ENCODE measurements at regions not wholly inside any gene's neighbourhood (a gene's known extent, or its start where the extent isn't known, plus 50 kb on each side); places are given as distances from the start of the nearest gene placed in this dataset.
"Not testable (repeated sequence)": the region's sequence is repeated elsewhere in the genome, so short reads cannot be mapped to it uniquely, and the experiment has no call there.

GRCh38 chrX:143935601-143936000 is 51.7 kb downstream of the UBE2NL start:
- Mint-ChIP-seq H3K4me1 (no peaks in the 10 kb centered on the region), H3K4me3 (no peak overlapping the region), H3K36me3 (no peaks in the 10 kb centered on the region), H3K27me3 (no peaks in the 10 kb centered on the region), H3K27ac (no peak overlapping the region), H3K9me3 (no peaks in the 10 kb centered on the region)
- DNase-seq: no peak
- no peak for ATAC-seq (replicated peaks)

GRCh38 chrX:143940119-143940518 is 56.2 kb downstream of the UBE2NL start:
- no peak overlapping the region for H3K27ac Mint-ChIP-seq
- no peaks in the 10 kb centered on the region for H3K36me3 Mint-ChIP-seq
- H3K9me3 Mint-ChIP-seq: peaks cover 0 to 1% of the 10 kb centered on the region in 2 donors
- DNase-seq (no peak), ATAC-seq (replicated peaks) (no peak)
- H3K4me3 Mint-ChIP-seq: no peak overlapping the region
- H3K27me3 Mint-ChIP-seq: no peaks in the 10 kb centered on the region
- H3K4me1 Mint-ChIP-seq: no peaks in the 10 kb centered on the region

GRCh38 chrX:143945171-143945570 is 61.3 kb downstream of the UBE2NL start:
- DNase-seq (no peak), ATAC-seq (replicated peaks) (no peak)
- Mint-ChIP-seq H3K4me1 (no peaks in the 10 kb centered on the region), H3K27me3 (no peaks in the 10 kb centered on the region), H3K27ac (no peak overlapping the region), H3K36me3 (no peaks in the 10 kb centered on the region), H3K4me3 (no peak overlapping the region), H3K9me3 (peaks cover 9 to 10% of the 10 kb centered on the region in 2 donors)

DNA sequence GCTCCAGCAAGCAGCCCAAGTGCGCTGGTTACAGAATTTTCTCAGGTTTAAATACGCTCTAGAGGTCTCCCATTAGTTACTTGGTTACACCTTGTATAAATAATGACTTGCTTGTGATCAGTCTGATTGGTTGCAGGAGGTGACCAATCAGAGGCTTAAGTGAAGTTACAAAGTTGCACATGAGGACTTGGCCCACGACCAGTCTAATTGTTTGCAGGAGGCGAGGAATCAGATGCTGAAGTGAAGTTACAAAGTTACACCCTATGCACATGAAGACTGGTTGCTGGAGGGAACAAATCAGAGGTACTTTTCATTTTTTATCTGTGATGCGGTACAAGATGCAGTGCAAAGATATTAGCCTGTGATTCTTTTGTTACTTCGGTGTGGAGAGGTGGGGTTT is 80.7 kb downstream of the UBE2NL start:
- H3K4me3 Mint-ChIP-seq: no peak overlapping the region
- no peaks in the 10 kb centered on the region for H3K4me1 Mint-ChIP-seq
- peaks cover 0 to 4% of the 10 kb centered on the region in 2 donors for H3K9me3 Mint-ChIP-seq
- no peaks in the 10 kb centered on the region for H3K27me3 Mint-ChIP-seq
- ATAC-seq (replicated peaks) (no peak), DNase-seq (no peak)
- no peak overlapping the region for H3K27ac Mint-ChIP-seq
- H3K36me3 Mint-ChIP-seq: no peaks in the 10 kb centered on the region

DNA sequence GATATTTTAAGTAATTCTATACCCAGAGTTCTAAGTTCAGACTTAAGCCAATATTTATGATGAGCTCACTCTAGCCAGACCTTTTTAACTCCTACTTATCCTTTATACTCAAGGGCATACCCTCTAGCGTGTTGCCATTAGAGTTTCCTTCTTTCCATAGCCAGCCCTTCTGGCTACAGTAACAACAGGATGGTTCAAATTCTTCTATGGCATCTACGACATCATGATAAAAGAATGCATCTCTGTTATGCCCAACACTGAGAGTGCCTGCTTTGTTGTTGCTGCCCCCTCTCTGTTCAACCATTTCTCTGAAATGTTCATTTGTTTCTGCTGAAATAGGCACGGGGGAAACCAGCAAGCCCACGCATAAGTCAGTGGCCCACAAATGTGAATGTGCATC is 104.5 kb downstream of the UBE2NL start:
- DNase-seq (no peak), ATAC-seq (replicated peaks) (no peak)
- peaks cover 3 to 5% of the 10 kb centered on the region in 2 donors for H3K9me3 Mint-ChIP-seq
- no peaks in the 10 kb centered on the region for H3K4me1 Mint-ChIP-seq
- no peaks in the 10 kb centered on the region for H3K27me3 Mint-ChIP-seq
- no peak overlapping the region for H3K4me3 Mint-ChIP-seq
- H3K36me3 Mint-ChIP-seq: no peaks in the 10 kb centered on the region
- no peak overlapping the region for H3K27ac Mint-ChIP-seq

GRCh38 chrX:143994206-143994605 is 110.3 kb downstream of the UBE2NL start:
- DNase-seq (no peak), ATAC-seq (replicated peaks) (no peak)

DNA sequence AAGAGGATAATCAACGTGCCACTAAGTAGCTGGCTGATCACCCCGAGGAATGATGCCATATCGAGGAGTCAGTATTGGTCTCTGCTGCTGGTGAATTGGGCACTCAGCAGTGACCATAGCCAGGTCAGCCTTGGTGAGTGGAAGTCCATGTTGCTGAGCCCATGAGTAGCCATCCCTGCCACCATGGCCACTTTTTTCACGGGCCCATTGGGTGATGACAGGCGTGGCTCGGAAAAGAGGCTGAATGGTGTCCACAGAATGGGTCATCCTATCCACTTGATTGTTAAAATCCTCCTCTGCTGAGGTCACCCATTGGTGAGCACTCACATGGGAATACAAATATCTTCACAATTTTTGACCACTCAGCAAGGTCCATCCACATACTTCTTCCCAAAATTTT is 114.4 kb downstream of the UBE2NL start:
- Mint-ChIP-seq H3K27me3 (no peaks in the 10 kb centered on the region), H3K36me3 (no peaks in the 10 kb centered on the region), H3K9me3 (peaks cover 4 to 5% of the 10 kb centered on the region in 2 donors), H3K4me3 (no peak overlapping the region), H3K27ac (no peak overlapping the region), H3K4me1 (no peaks in the 10 kb centered on the region)
- no peak for ATAC-seq (replicated peaks)
- DNase-seq: no peak

More at GRCh38 chrX:143994206-143994605, 110.3 kb downstream of the UBE2NL start:
- no peaks in the 10 kb centered on the region for H3K4me1 Mint-ChIP-seq
- H3K9me3 Mint-ChIP-seq: peaks cover 6 to 9% of the 10 kb centered on the region in 2 donors
- no peaks in the 10 kb centered on the region for H3K27me3 Mint-ChIP-seq
- no peak overlapping the region for H3K27ac Mint-ChIP-seq
- no peaks in the 10 kb centered on the region for H3K36me3 Mint-ChIP-seq
- no peak overlapping the region for H3K4me3 Mint-ChIP-seq

DNA sequence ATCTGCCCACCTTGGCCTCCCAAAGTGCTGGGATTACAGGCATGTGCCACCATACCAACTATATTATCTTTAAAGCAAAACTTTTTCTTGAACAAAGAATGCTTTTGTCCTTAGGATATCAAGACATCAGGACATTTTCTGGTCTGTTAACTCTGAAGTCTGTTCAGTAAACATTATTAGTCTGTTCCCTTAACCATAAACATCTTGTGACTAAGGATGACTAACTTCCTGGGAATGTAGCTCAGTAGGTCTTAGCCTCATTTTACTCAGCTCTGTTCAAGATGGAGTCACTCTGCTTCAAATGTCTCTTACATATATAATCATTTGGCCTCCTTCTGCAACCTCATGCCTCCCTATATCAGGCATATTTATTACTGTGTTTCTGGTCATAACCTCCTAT is 122.9 kb downstream of the UBE2NL start:
- no peak for DNase-seq

DNA sequence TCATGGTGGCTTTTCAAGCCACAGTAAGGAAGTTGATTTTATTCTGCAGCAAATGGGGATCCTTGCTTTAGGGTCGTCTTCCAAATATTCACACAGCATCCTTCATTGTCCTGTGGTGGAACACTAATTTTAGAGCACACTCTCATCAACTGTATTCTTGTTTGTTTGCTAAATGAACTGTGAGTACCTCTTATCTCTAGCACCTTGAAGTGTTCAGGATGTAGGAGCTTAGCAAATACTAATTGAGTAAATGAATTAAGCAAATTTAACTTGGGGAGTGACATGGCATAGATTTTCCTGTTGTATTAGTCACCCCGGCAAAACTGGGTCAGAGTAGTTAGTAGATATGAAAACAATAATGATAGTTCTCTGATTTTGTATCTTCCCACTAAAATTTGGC is 156.9 kb downstream of the UBE2NL start:
- Mint-ChIP-seq H3K36me3 (no peaks in the 10 kb centered on the region), H3K27me3 (no peaks in the 10 kb centered on the region), H3K4me1 (no peaks in the 10 kb centered on the region), H3K9me3 (peaks cover 3% of the 10 kb centered on the region in 2 donors), H3K4me3 (no peak overlapping the region), H3K27ac (no peak overlapping the region)
- DNase-seq (no peak), ATAC-seq (replicated peaks) (no peak)

More for the DNA sequence above, 122.9 kb downstream of the UBE2NL start:
- H3K27ac Mint-ChIP-seq: no peak overlapping the region
- no peaks in the 10 kb centered on the region for H3K36me3 Mint-ChIP-seq
- ATAC-seq (replicated peaks): no peak
- no peaks in the 10 kb centered on the region for H3K27me3 Mint-ChIP-seq
- H3K4me1 Mint-ChIP-seq: no peaks in the 10 kb centered on the region
- H3K4me3 Mint-ChIP-seq: no peak overlapping the region
- peaks cover 4 to 9% of the 10 kb centered on the region in 2 donors for H3K9me3 Mint-ChIP-seq

DNA sequence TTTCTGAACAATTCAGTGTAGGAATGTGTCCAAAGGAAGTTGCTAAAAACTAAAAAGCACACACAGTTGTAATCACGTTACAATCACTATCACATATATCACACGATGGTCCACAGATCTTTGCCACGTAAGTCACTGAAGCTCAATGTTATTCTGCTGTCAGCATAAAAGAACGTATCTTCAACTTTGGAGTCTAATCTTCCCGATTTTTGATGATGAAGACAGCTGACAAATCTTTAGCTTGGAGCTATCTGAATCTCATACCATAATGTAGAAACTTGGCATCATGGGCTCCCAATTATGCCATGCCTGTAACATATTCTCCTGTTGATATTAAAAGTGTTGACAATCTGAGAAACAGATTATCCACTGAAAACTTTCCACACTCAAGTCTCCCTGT is 158.4 kb downstream of the UBE2NL start:
- DNase-seq (no peak), ATAC-seq (replicated peaks) (no peak)
- Mint-ChIP-seq H3K4me1 (no peaks in the 10 kb centered on the region), H3K9me3 (peaks cover 2 to 3% of the 10 kb centered on the region in 2 donors), H3K27me3 (no peaks in the 10 kb centered on the region), H3K36me3 (no peaks in the 10 kb centered on the region), H3K4me3 (no peak overlapping the region), H3K27ac (no peak overlapping the region)

DNA sequence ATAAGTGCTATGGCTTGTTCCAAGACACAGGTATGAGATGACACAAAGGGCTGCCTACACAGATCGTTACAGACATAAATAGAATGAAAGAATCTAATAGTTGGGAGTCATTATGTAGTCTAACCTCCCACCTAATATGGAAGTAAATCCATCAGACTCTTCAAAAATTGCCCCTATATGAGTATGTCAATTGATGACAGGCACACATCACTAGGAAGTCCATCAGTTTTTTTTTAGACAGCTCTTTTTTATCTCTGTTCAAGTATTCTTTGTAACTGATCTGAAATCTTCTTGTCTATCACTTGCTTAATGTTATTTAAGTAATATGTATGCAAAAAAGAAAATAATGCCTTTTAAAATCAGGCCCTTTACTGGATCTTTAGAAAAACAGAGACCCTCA is 191.6 kb downstream of the UBE2NL start:
- no peaks in the 10 kb centered on the region for H3K4me1 Mint-ChIP-seq
- H3K36me3 Mint-ChIP-seq: no peaks in the 10 kb centered on the region
- DNase-seq (no peak), ATAC-seq (replicated peaks) (no peak)
- H3K27me3 Mint-ChIP-seq: no peaks in the 10 kb centered on the region
- no peak overlapping the region for H3K4me3 Mint-ChIP-seq
- peaks cover 0 to 2% of the 10 kb centered on the region in 2 donors for H3K9me3 Mint-ChIP-seq
- no peak overlapping the region for H3K27ac Mint-ChIP-seq

DNA sequence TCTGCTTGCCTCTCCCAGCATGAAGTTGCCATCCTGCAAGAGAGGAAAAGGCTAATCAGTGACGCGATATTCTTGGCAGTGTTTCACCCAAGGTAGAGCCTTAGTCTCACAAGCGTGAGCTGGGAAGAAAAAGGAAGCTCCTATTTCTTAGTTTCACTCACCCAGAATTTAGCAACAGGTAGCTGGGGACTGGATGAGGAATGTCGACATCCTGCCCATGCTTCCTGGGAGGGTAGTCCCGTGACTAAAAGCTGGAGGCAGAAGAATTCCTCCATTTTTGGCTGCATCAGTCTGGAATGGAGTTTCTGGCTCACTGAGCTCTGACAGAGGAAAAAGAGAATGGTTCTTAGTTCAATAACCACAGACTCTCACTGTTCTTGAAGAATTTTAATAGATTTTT is 198.4 kb downstream of the UBE2NL start:
- H3K36me3 Mint-ChIP-seq; H3K4me3 Mint-ChIP-seq; H3K9me3 Mint-ChIP-seq; H3K27ac Mint-ChIP-seq; H3K27me3 Mint-ChIP-seq; ATAC-seq (replicated peaks); H3K4me1 Mint-ChIP-seq; DNase-seq: not testable (repeated sequence)

- not testable (repeated sequence) for H3K36me3 Mint-ChIP-seq, H3K27ac Mint-ChIP-seq, H3K9me3 Mint-ChIP-seq, DNase-seq, H3K27me3 Mint-ChIP-seq, H3K4me1 Mint-ChIP-seq, H3K4me3 Mint-ChIP-seq
- peak; percentile 77 to 78 for ATAC-seq (replicated peaks)
Observed at GRCh38 chrX:144089674-144090073, 205.8 kb downstream of the UBE2NL start.

DNA sequence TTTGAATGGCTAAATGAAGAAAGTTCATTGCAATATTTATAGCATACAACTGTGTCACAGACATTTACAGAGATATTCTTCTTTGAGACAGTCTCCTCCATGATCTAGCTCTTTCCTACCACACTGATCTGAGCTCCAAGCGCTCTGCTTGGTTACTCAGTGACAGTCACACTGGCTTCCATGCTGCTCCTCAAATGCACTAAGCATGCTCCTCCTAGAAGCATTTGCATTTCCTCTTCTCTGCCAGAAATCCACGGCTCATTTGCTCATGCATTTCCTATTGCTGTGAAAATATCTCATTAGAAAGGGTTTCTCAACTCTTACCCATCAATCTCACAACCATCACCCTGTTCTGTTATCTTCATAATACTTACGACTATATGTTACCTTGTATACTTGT is 208.2 kb downstream of the UBE2NL start:
- not testable (repeated sequence) for H3K27me3 Mint-ChIP-seq, H3K4me3 Mint-ChIP-seq, H3K4me1 Mint-ChIP-seq, H3K36me3 Mint-ChIP-seq, H3K9me3 Mint-ChIP-seq, H3K27ac Mint-ChIP-seq, DNase-seq
- peak in 1 of 2 donors; percentile 16 for ATAC-seq (replicated peaks)

GRCh38 chrX:144119490-144119889 is 235.6 kb downstream of the UBE2NL start:
- H3K4me3 Mint-ChIP-seq; H3K27ac Mint-ChIP-seq; H3K36me3 Mint-ChIP-seq; ATAC-seq (replicated peaks); H3K9me3 Mint-ChIP-seq; H3K27me3 Mint-ChIP-seq; H3K4me1 Mint-ChIP-seq; DNase-seq: not testable (repeated sequence)

DNA sequence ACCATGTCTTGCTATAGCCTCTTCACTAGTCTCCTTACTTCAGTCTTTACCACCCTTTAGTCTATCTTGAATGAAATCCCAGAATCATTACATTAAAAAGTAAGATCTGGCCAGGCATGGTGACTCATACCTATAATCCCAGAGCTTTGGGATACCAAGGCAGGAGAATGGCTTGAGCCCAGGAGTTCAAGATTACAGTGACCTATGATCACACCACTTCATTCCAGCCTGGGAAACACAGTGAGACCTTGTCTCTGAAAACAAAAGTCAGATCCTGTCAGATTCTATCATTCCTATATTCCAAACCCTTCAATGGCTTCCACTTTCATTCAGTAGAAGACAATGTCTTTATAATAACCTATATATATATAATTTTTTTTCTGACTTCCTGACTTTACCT is 237.7 kb downstream of the UBE2NL start:
- H3K27ac Mint-ChIP-seq; DNase-seq; H3K9me3 Mint-ChIP-seq; H3K36me3 Mint-ChIP-seq; H3K4me3 Mint-ChIP-seq; H3K4me1 Mint-ChIP-seq; ATAC-seq (replicated peaks); H3K27me3 Mint-ChIP-seq: not testable (repeated sequence)
